ENCODE measurements at regions not wholly inside any gene's neighbourhood (a gene's known extent, or its start where the extent isn't known, plus 50 kb on each side); places are given as distances from the start of the nearest gene placed in this dataset.
"Not testable (repeated sequence)": the region's sequence is repeated elsewhere in the genome, so short reads cannot be mapped to it uniquely, and the experiment has no call there.

GRCh38 chr4:177796841-177797240 is 354.6 kb upstream of the AGA start:
- Histone ChIP-seq H2AFZ (ENCODE audit: low read length) (no peak overlapping the region), H3K79me2 (ENCODE audit: low read length) (no peaks in the 10 kb centered on the region), H3K9ac (ENCODE audit: low read length) (no peak overlapping the region), H3K9me2 (replicated peaks; ENCODE audit: insufficient read depth, low read length) (no peaks in the 10 kb centered on the region), H3K4me2 (ENCODE audit: low read depth, low read length, poor library complexity, severe bottlenecking) (no peak overlapping the region), H3K4me3 (ENCODE audit: low read length) (no peak overlapping the region), H3K4me1 (ENCODE audit: low read length) (no peaks in the 10 kb centered on the region), H4K20me1 (ENCODE audit: insufficient read depth, low read depth, low read length) (no peaks in the 10 kb centered on the region), H3K36me3 (ENCODE audit: insufficient read depth, low read length) (no peaks in the 10 kb centered on the region), H3K27ac (ENCODE audit: low read length) (no peak overlapping the region), H3K27me3 (ENCODE audit: low read length) (no peaks in the 10 kb centered on the region), H3K9me3 (ENCODE audit: low read length) (no peaks in the 10 kb centered on the region)
- DNase-seq = no peak

- no peak overlapping the region for H2AFZ ChIP-seq (ENCODE audit: low read length)
- no peaks in the 10 kb centered on the region for H3K27me3 ChIP-seq (ENCODE audit: low read length)
- no peak overlapping the region for H3K9ac ChIP-seq (ENCODE audit: low read length)
- no peaks in the 10 kb centered on the region for H4K20me1 ChIP-seq (ENCODE audit: insufficient read depth, low read depth, low read length)
- no peaks in the 10 kb centered on the region for H3K9me3 ChIP-seq (ENCODE audit: low read length)
- no peaks in the 10 kb centered on the region for H3K9me2 ChIP-seq (replicated peaks; ENCODE audit: insufficient read depth, low read length)
- DNase-seq = no peak
- no peaks in the 10 kb centered on the region for H3K36me3 ChIP-seq (ENCODE audit: insufficient read depth, low read length)
- no peak overlapping the region for H3K27ac ChIP-seq (ENCODE audit: low read length)
- H3K4me1 ChIP-seq (ENCODE audit: low read length) = no peaks in the 10 kb centered on the region
- H3K79me2 ChIP-seq (ENCODE audit: low read length) = no peaks in the 10 kb centered on the region
- H3K4me2 ChIP-seq (ENCODE audit: low read depth, low read length, poor library complexity, severe bottlenecking) = no peak overlapping the region
- no peak overlapping the region for H3K4me3 ChIP-seq (ENCODE audit: low read length)
These were observed 355.9 kb upstream of the AGA start for GRCh38 chr4:177798161-177798560.

GRCh38 chr4:177802162-177802561 is 359.9 kb upstream of the AGA start:
- no peaks in the 10 kb centered on the region for H3K9me3 ChIP-seq (ENCODE audit: low read length)
- H3K27ac ChIP-seq (ENCODE audit: low read length) = no peak overlapping the region
- no peak overlapping the region for H2AFZ ChIP-seq (ENCODE audit: low read length)
- H3K4me1 ChIP-seq (ENCODE audit: low read length) = no peaks in the 10 kb centered on the region
- no peak overlapping the region for H3K4me3 ChIP-seq (ENCODE audit: low read length)
- no peaks in the 10 kb centered on the region for H3K27me3 ChIP-seq (ENCODE audit: low read length)
- no peak for DNase-seq
- no peaks in the 10 kb centered on the region for H4K20me1 ChIP-seq (ENCODE audit: insufficient read depth, low read depth, low read length)
- H3K36me3 ChIP-seq (ENCODE audit: insufficient read depth, low read length) = no peaks in the 10 kb centered on the region
- H3K9ac ChIP-seq (ENCODE audit: low read length) = no peak overlapping the region
- no peaks in the 10 kb centered on the region for H3K9me2 ChIP-seq (replicated peaks; ENCODE audit: insufficient read depth, low read length)
- H3K79me2 ChIP-seq (ENCODE audit: low read length) = no peaks in the 10 kb centered on the region
- no peak overlapping the region for H3K4me2 ChIP-seq (ENCODE audit: low read depth, low read length, poor library complexity, severe bottlenecking)

GRCh38 chr4:177802661-177803060 is 360.4 kb upstream of the AGA start:
- Histone ChIP-seq H4K20me1 (ENCODE audit: insufficient read depth, low read depth, low read length) (no peaks in the 10 kb centered on the region), H3K79me2 (ENCODE audit: low read length) (no peaks in the 10 kb centered on the region), H3K9me2 (replicated peaks; ENCODE audit: insufficient read depth, low read length) (no peaks in the 10 kb centered on the region), H2AFZ (ENCODE audit: low read length) (no peak overlapping the region), H3K4me1 (ENCODE audit: low read length) (no peaks in the 10 kb centered on the region), H3K36me3 (ENCODE audit: insufficient read depth, low read length) (no peaks in the 10 kb centered on the region), H3K9ac (ENCODE audit: low read length) (no peak overlapping the region), H3K9me3 (ENCODE audit: low read length) (no peaks in the 10 kb centered on the region), H3K4me3 (ENCODE audit: low read length) (no peak overlapping the region), H3K27me3 (ENCODE audit: low read length) (no peaks in the 10 kb centered on the region), H3K4me2 (ENCODE audit: low read depth, low read length, poor library complexity, severe bottlenecking) (no peak overlapping the region), H3K27ac (ENCODE audit: low read length) (no peak overlapping the region)
- no peak for DNase-seq

- Histone ChIP-seq H3K27me3 (ENCODE audit: low read length) (no peaks in the 10 kb centered on the region), H3K4me2 (ENCODE audit: low read depth, low read length, poor library complexity, severe bottlenecking) (no peak overlapping the region), H3K9ac (ENCODE audit: low read length) (no peak overlapping the region), H3K9me3 (ENCODE audit: low read length) (no peaks in the 10 kb centered on the region), H3K4me1 (ENCODE audit: low read length) (no peaks in the 10 kb centered on the region), H3K36me3 (ENCODE audit: insufficient read depth, low read length) (no peaks in the 10 kb centered on the region), H4K20me1 (ENCODE audit: insufficient read depth, low read depth, low read length) (no peaks in the 10 kb centered on the region), H3K9me2 (replicated peaks; ENCODE audit: insufficient read depth, low read length) (no peaks in the 10 kb centered on the region), H2AFZ (ENCODE audit: low read length) (no peak overlapping the region), H3K4me3 (ENCODE audit: low read length) (no peak overlapping the region), H3K79me2 (ENCODE audit: low read length) (no peaks in the 10 kb centered on the region), H3K27ac (ENCODE audit: low read length) (no peak overlapping the region)
- DNase-seq = no peak
These were observed 360.9 kb upstream of the AGA start for GRCh38 chr4:177803151-177803550.

GRCh38 chr4:177809791-177810190 is 367.6 kb upstream of the AGA start:
- Histone ChIP-seq H3K36me3 (ENCODE audit: insufficient read depth, low read length) (no peaks in the 10 kb centered on the region), H3K27ac (ENCODE audit: low read length) (no peak overlapping the region), H4K20me1 (ENCODE audit: insufficient read depth, low read depth, low read length) (no peaks in the 10 kb centered on the region), H3K79me2 (ENCODE audit: low read length) (no peaks in the 10 kb centered on the region), H3K4me1 (ENCODE audit: low read length) (no peaks in the 10 kb centered on the region), H3K9me2 (replicated peaks; ENCODE audit: insufficient read depth, low read length) (no peaks in the 10 kb centered on the region), H3K4me2 (ENCODE audit: low read depth, low read length, poor library complexity, severe bottlenecking) (no peak overlapping the region), H2AFZ (ENCODE audit: low read length) (no peak overlapping the region), H3K9ac (ENCODE audit: low read length) (no peak overlapping the region), H3K9me3 (ENCODE audit: low read length) (no peaks in the 10 kb centered on the region), H3K4me3 (ENCODE audit: low read length) (no peak overlapping the region), H3K27me3 (ENCODE audit: low read length) (no peaks in the 10 kb centered on the region)
- no peak for DNase-seq

- H3K36me3 ChIP-seq (ENCODE audit: insufficient read depth, low read length) = no peaks in the 10 kb centered on the region
- H3K4me1 ChIP-seq (ENCODE audit: low read length) = no peaks in the 10 kb centered on the region
- no peak overlapping the region for H3K4me2 ChIP-seq (ENCODE audit: low read depth, low read length, poor library complexity, severe bottlenecking)
- H3K9me2 ChIP-seq (replicated peaks; ENCODE audit: insufficient read depth, low read length) = no peaks in the 10 kb centered on the region
- H3K9me3 ChIP-seq (ENCODE audit: low read length) = no peaks in the 10 kb centered on the region
- H3K4me3 ChIP-seq (ENCODE audit: low read length) = no peak overlapping the region
- no peaks in the 10 kb centered on the region for H3K27me3 ChIP-seq (ENCODE audit: low read length)
- H3K79me2 ChIP-seq (ENCODE audit: low read length) = no peaks in the 10 kb centered on the region
- no peak for DNase-seq
- no peaks in the 10 kb centered on the region for H4K20me1 ChIP-seq (ENCODE audit: insufficient read depth, low read depth, low read length)
- no peak overlapping the region for H3K9ac ChIP-seq (ENCODE audit: low read length)
- no peak overlapping the region for H2AFZ ChIP-seq (ENCODE audit: low read length)
- H3K27ac ChIP-seq (ENCODE audit: low read length) = no peak overlapping the region
These were observed 368.0 kb upstream of the AGA start for GRCh38 chr4:177810220-177810619.

GRCh38 chr4:177818392-177818791 is 376.2 kb upstream of the AGA start:
- not testable (repeated sequence) for H3K4me2 ChIP-seq (ENCODE audit: low read depth, low read length, poor library complexity, severe bottlenecking); H3K36me3 ChIP-seq (ENCODE audit: insufficient read depth, low read length); H3K9ac ChIP-seq (ENCODE audit: low read length); H3K27ac ChIP-seq (ENCODE audit: low read length); H3K4me3 ChIP-seq (ENCODE audit: low read length); DNase-seq; H3K9me3 ChIP-seq (ENCODE audit: low read length); H3K4me1 ChIP-seq (ENCODE audit: low read length); H3K79me2 ChIP-seq (ENCODE audit: low read length); H4K20me1 ChIP-seq (ENCODE audit: insufficient read depth, low read depth, low read length); H3K27me3 ChIP-seq (ENCODE audit: low read length); H2AFZ ChIP-seq (ENCODE audit: low read length); H3K9me2 ChIP-seq (replicated peaks; ENCODE audit: insufficient read depth, low read length)

GRCh38 chr4:177826973-177827372 is 384.7 kb upstream of the AGA start:
- H3K27ac ChIP-seq (ENCODE audit: low read length) = no peak overlapping the region
- no peak overlapping the region for H3K9ac ChIP-seq (ENCODE audit: low read length)
- H3K36me3 ChIP-seq (ENCODE audit: insufficient read depth, low read length) = no peaks in the 10 kb centered on the region

More at GRCh38 chr4:177826973-177827372, 384.7 kb upstream of the AGA start:
- no peaks in the 10 kb centered on the region for H3K27me3 ChIP-seq (ENCODE audit: low read length)
- no peak overlapping the region for H3K4me3 ChIP-seq (ENCODE audit: low read length)
- H4K20me1 ChIP-seq (ENCODE audit: insufficient read depth, low read depth, low read length) = no peaks in the 10 kb centered on the region
- H3K9me2 ChIP-seq (replicated peaks; ENCODE audit: insufficient read depth, low read length) = no peaks in the 10 kb centered on the region
- DNase-seq = no peak
- no peak overlapping the region for H2AFZ ChIP-seq (ENCODE audit: low read length)
- no peaks in the 10 kb centered on the region for H3K79me2 ChIP-seq (ENCODE audit: low read length)
- H3K4me2 ChIP-seq (ENCODE audit: low read depth, low read length, poor library complexity, severe bottlenecking) = no peak overlapping the region
- H3K9me3 ChIP-seq (ENCODE audit: low read length) = no peaks in the 10 kb centered on the region
- no peaks in the 10 kb centered on the region for H3K4me1 ChIP-seq (ENCODE audit: low read length)
